DND-41 (cell line): ENCODE measurements at regions not wholly inside any gene's neighbourhood (a gene's known extent, or its start where the extent isn't known, plus 50 kb on each side); places are given as distances from the start of the nearest gene placed in this dataset.

ENCODE experiments used
- EZH2 ChIP-seq: IDR thresholded peaks from 3 replicates; pipeline ENCODE4 v1.6.1; 2012; ENCODE audit warnings: borderline replicate concordance, low read depth, mild to moderate bottlenecking, moderate library complexity, low read length, inconsistent platforms; ENCODE audit not compliant: severe bottlenecking
- TF ChIP-seq, protein P1 (sequence below): IDR thresholded peaks from 2 replicates; pipeline ENCODE4 v1.5.1; 2012; ENCODE audit warnings: borderline replicate concordance, low read length, moderate library complexity, mild to moderate bottlenecking; ENCODE audit not compliant: poor library complexity, severe bottlenecking; ENCODE audit errors: extremely low read depth

DNA sequence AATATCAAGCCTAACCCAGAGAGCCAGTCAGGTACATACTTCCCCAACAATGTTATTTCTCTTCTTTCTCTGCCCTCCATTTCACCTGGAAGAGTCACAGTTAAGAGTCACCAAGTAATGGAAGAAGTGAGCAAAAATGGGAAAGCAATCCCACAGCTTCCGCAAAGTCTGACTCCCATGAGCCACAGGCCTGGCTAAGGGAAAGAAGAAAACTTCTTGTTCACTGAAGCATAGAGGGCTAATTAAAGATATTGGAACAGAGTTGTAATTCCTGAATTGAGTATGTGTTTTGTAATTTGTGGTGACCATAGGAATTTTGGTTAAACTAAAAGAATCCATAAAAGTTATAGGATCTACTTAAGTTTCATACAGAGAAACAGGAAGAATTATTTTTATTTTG lies 830.9 kb upstream of the PCDH20 start:
- TF ChIP-seq, protein P1, sequence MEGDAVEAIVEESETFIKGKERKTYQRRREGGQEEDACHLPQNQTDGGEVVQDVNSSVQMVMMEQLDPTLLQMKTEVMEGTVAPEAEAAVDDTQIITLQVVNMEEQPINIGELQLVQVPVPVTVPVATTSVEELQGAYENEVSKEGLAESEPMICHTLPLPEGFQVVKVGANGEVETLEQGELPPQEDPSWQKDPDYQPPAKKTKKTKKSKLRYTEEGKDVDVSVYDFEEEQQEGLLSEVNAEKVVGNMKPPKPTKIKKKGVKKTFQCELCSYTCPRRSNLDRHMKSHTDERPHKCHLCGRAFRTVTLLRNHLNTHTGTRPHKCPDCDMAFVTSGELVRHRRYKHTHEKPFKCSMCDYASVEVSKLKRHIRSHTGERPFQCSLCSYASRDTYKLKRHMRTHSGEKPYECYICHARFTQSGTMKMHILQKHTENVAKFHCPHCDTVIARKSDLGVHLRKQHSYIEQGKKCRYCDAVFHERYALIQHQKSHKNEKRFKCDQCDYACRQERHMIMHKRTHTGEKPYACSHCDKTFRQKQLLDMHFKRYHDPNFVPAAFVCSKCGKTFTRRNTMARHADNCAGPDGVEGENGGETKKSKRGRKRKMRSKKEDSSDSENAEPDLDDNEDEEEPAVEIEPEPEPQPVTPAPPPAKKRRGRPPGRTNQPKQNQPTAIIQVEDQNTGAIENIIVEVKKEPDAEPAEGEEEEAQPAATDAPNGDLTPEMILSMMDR: no peak
- no peak for TF ChIP-seq EZH2
